ENCODE measurements at regions not wholly inside any gene's neighbourhood (a gene's known extent, or its start where the extent isn't known, plus 50 kb on each side); places are given as distances from the start of the nearest gene placed in this dataset.

- DNase-seq (ENCODE audit: low read depth, low spot score), result no peak
- no peaks in the 10 kb centered on the region for H3K36me3 ChIP-seq (ENCODE audit: control insufficient read depth, insufficient read depth, low read length)
- TF ChIP-seq SIN3A (IDR thresholded peaks at IDR 0.05; ENCODE audit: borderline replicate concordance, insufficient read depth, low read depth, low read length), result no peak
- TF ChIP-seq POLR2AphosphoS5 (IDR thresholded peaks at IDR 0.05; ENCODE audit: low read depth, low read length), result no peak
- TF ChIP-seq CTCF (IDR thresholded peaks at IDR 0.05), result no peak
- TF ChIP-seq REST (IDR thresholded peaks at IDR 0.05; ENCODE audit: insufficient read depth in 1 of 2, low read depth in 2 of 2, low read length in 1 of 2), result no peak
- TF ChIP-seq TCF7L2 (IDR thresholded peaks at IDR 0.05; ENCODE audit: low read depth, low read length), result no peak
- ChIA-PET CTCF (no interaction called here), POLR2A (no interaction called here)
- no peaks in the 10 kb centered on the region for H3K4me1 ChIP-seq (ENCODE audit: control insufficient read depth, insufficient read depth, low read length)
- no peaks in the 10 kb centered on the region for H3K27me3 ChIP-seq (ENCODE audit: control insufficient read depth, insufficient read depth, low read length)
- H3K9me3 ChIP-seq (ENCODE audit: control insufficient read depth, insufficient read depth, low read depth, low read length), result no peaks in the 10 kb centered on the region
- BruUV-seq (replicated peaks), result no TSS peak
- intact Hi-C loops (cut with micrococcal nuclease; ENCODE audit: unreplicated experiment) (no loop called here), in situ Hi-C loops (cut with HindIII; ENCODE audit: low pct_unique_long_range_greater_than_20kb, low sequenced_read_pairs) (no loop called here)
- no peak overlapping the region for H3K4me3 ChIP-seq (ENCODE audit: low read depth in 2 of 2, low read length in 2 of 2)
- H3K27ac ChIP-seq (ENCODE audit: low read length), result no peak overlapping the region; the same call in 1 of the 2 replicates
- ATAC-seq, result no peak
Observed at GRCh38 chr11:38043060-38043459, 1445.0 kb upstream of the RAG2 start.

GRCh38 chr11:38038777-38039176 is 1440.7 kb upstream of the RAG2 start:
- no TSS peak for BruUV-seq (replicated peaks)
- DNase-seq (ENCODE audit: low read depth, low spot score) (no peak), ATAC-seq (no peak)
- Histone ChIP-seq H3K27ac (ENCODE audit: low read length) (no peak overlapping the region), H3K9me3 (ENCODE audit: control insufficient read depth, insufficient read depth, low read depth, low read length) (no peaks in the 10 kb centered on the region), H3K4me1 (ENCODE audit: control insufficient read depth, insufficient read depth, low read length) (no peaks in the 10 kb centered on the region), H3K4me3 (ENCODE audit: low read depth in 2 of 2, low read length in 2 of 2) (no peak overlapping the region), H3K36me3 (ENCODE audit: control insufficient read depth, insufficient read depth, low read length) (no peaks in the 10 kb centered on the region), H3K27me3 (ENCODE audit: control insufficient read depth, insufficient read depth, low read length) (no peaks in the 10 kb centered on the region)
- intact Hi-C loops (cut with micrococcal nuclease; ENCODE audit: unreplicated experiment), result no loop called here
- ChIA-PET POLR2A (no interaction called here), CTCF (no interaction called here)
- TF ChIP-seq POLR2AphosphoS5 (IDR thresholded peaks at IDR 0.05; ENCODE audit: low read depth, low read length) (no peak), SIN3A (IDR thresholded peaks at IDR 0.05; ENCODE audit: borderline replicate concordance, insufficient read depth, low read depth, low read length) (no peak), REST (IDR thresholded peaks at IDR 0.05; ENCODE audit: insufficient read depth in 1 of 2, low read depth in 2 of 2, low read length in 1 of 2) (no peak), CTCF (IDR thresholded peaks at IDR 0.05) (no peak), TCF7L2 (IDR thresholded peaks at IDR 0.05; ENCODE audit: low read depth, low read length) (no peak)
- in situ Hi-C loops (cut with HindIII; ENCODE audit: low pct_unique_long_range_greater_than_20kb, low sequenced_read_pairs), result no loop called here

All from Panc1 (cell line).